A673 (cell line): ENCODE measurements at regions not wholly inside any gene's neighbourhood (a gene's known extent, or its start where the extent isn't known, plus 50 kb on each side); places are given as distances from the start of the nearest gene placed in this dataset.

ENCODE experiments used
- BruUV-seq: library from RNA; stranded (reverse); fragments of 400-500 nt; replicated peaks from 2 replicates; lab custom pipeline; 2021; lab: Mats Ljungman, UMichigan
- CTCF ChIA-PET: fragments of 300-600 bp; sonication (Branson Sonifier 250); formaldehyde crosslinking; loops from one replicate; lab custom pipeline; 2022; ENCODE audit warnings: antibody characterized with exemption; lab: Charles Lee
- POLR2A ChIA-PET: fragments of 300-600 bp; sonication (Branson Sonifier 250); formaldehyde crosslinking; loops from one replicate; lab custom pipeline; 2022; ENCODE audit warnings: antibody characterized with exemption; ENCODE audit not compliant: low non-redundant PET; lab: Charles Lee
- DNase-seq: peaks from one replicate; pipeline ENCODE4 v3.0.0-alpha.2; 2015; ENCODE audit warnings: low spot score
- H3K27ac ChIP-seq: fragments of 200-600 bp; sonication (generic); 2 replicates; pipeline ENCODE4 v1.5.1; 2016; ENCODE audit warnings: mixed run types, low read depth, mild to moderate bottlenecking, mixed read lengths, antibody characterized with exemption, low read length; ENCODE audit not compliant: poor library complexity, severe bottlenecking
- H3K27me3 ChIP-seq: fragments of 200-600 bp; sonication (generic); replicated peaks from 2 replicates; pipeline ENCODE4 v1.6.1; 2017; ENCODE audit warnings: mixed run types, low read depth, mild to moderate bottlenecking, mixed read lengths, antibody characterized with exemption, low read length; ENCODE audit not compliant: insufficient read depth, poor library complexity
- H3K36me3 ChIP-seq: fragments of 200-600 bp; sonication (generic); 2 replicates; pipeline ENCODE4 v1.6.1; 2016; ENCODE audit warnings: mixed run types, mild to moderate bottlenecking, mixed read lengths, antibody characterized with exemption, low read length; ENCODE audit not compliant: insufficient read depth, poor library complexity, severe bottlenecking
- H3K4me1 ChIP-seq: fragments of 200-600 bp; sonication (generic); 2 replicates; pipeline ENCODE4 v1.6.1; 2017; ENCODE audit warnings: mixed run types, mild to moderate bottlenecking, mixed read lengths, antibody characterized with exemption, low read length; ENCODE audit not compliant: insufficient read depth, poor library complexity, severe bottlenecking
- H3K4me3 ChIP-seq: fragments of 200-600 bp; sonication (generic); 2 replicates; pipeline ENCODE4 v1.5.1; 2016; ENCODE audit warnings: low read depth, mixed run types, mild to moderate bottlenecking, mixed read lengths, low read length; ENCODE audit not compliant: poor library complexity, severe bottlenecking
- H3K9me3 ChIP-seq: fragments of 200-600 bp; sonication (generic); 2 replicates; pipeline ENCODE4 v1.6.1; 2016; ENCODE audit warnings: mixed run types, low read depth, mild to moderate bottlenecking, mixed read lengths, antibody characterized with exemption, low read length; ENCODE audit not compliant: poor library complexity, severe bottlenecking
- CTCF ChIP-seq: fragments of 300-800, 200-600 bp; sonication (generic); conservative IDR thresholded peaks from 2 replicates; pipeline ENCODE4 v1.5.1; 2017; ENCODE audit warnings: low read depth, mild to moderate bottlenecking, antibody characterized with exemption, low read length, moderate library complexity, mixed read lengths
- EZH2 ChIP-seq: fragments of 200-600 bp; sonication (generic); IDR thresholded peaks from 2 replicates; pipeline ENCODE4 v1.6.1; 2017; ENCODE audit warnings: borderline replicate concordance, low read depth, mild to moderate bottlenecking, mixed read lengths, antibody characterized with exemption, low read length; ENCODE audit not compliant: poor library complexity, severe bottlenecking
- intact Hi-C: fragments of 100-400 bp; cut with micrococcal nuclease; formaldehyde crosslinking; loops from one replicate; pipeline ENCODE4 v1.10.0; 2022; ENCODE audit not compliant: unreplicated experiment

- no TSS peak for BruUV-seq
- CTCF ChIA-PET, result no interaction called here
- TF ChIP-seq EZH2, result no peak
- TF ChIP-seq CTCF, result no peak
- H3K36me3 ChIP-seq, result no peaks in the 10 kb centered on the region
- no peaks in the 10 kb centered on the region for H3K4me1 ChIP-seq
- no peaks in the 10 kb centered on the region for H3K27me3 ChIP-seq
- POLR2A ChIA-PET, result no interaction called here
- H3K4me3 ChIP-seq, result no peak overlapping the region
- no peaks in the 10 kb centered on the region for H3K9me3 ChIP-seq
- no peak for DNase-seq
- no peak overlapping the region for H3K27ac ChIP-seq
- intact Hi-C loops, result no loop called here
These were observed 212.6 kb downstream of the SNX19 start for GRCh38 chr11:130703489-130704190.

- CTCF ChIA-PET, result no interaction called here
- no peaks in the 10 kb centered on the region for H3K27me3 ChIP-seq
- TF ChIP-seq CTCF (no peak), EZH2 (no peak)
- intact Hi-C loops, result no loop called here
- no peak for DNase-seq
- H3K4me3 ChIP-seq, result no peak overlapping the region
- POLR2A ChIA-PET, result no interaction called here
- no peaks in the 10 kb centered on the region for H3K4me1 ChIP-seq
- no TSS peak for BruUV-seq
- H3K27ac ChIP-seq, result no peak overlapping the region
- no peaks in the 10 kb centered on the region for H3K9me3 ChIP-seq
- no peaks in the 10 kb centered on the region for H3K36me3 ChIP-seq
These were observed 210.4 kb downstream of the SNX19 start for GRCh38 chr11:130705670-130706421.

- ChIA-PET POLR2A (no interaction called here), CTCF (no interaction called here)
- no peak for DNase-seq
- Histone ChIP-seq H3K27me3 (no peaks in the 10 kb centered on the region), H3K4me1 (no peaks in the 10 kb centered on the region), H3K27ac (no peak overlapping the region), H3K4me3 (no peak overlapping the region), H3K36me3 (no peaks in the 10 kb centered on the region), H3K9me3 (no peaks in the 10 kb centered on the region)
- no TSS peak for BruUV-seq
- intact Hi-C loops, result no loop called here
- TF ChIP-seq CTCF (no peak), EZH2 (no peak)
These were observed 209.7 kb downstream of the SNX19 start for GRCh38 chr11:130706572-130706971.
